ENCODE measurements at regions not wholly inside any gene's neighbourhood (a gene's known extent, or its start where the extent isn't known, plus 50 kb on each side); places are given as distances from the start of the nearest gene placed in this dataset.
A peak's percentile ranks its signal among the peaks of the same experiment; 100 is the strongest.

- DNase-seq (ENCODE audit: low read depth, low spot score): no peak
- Mint-ChIP-seq H3K4me3 (no peak overlapping the region), H3K27me3 (ENCODE audit: low read depth) (peaks cover 3% of the 10 kb centered on the region), H3K4me1 (peaks cover 15% of the 10 kb centered on the region), H3K27ac (ENCODE audit: unreplicated experiment) (no peak overlapping the region), H3K9me3 (no peaks in the 10 kb centered on the region), H3K36me3 (ENCODE audit: low read depth) (no peaks in the 10 kb centered on the region)
- no peak for TF ChIP-seq CTCF (conservative IDR thresholded peaks at IDR 0.05)
These were observed 421.1 kb downstream of the GLRX3 start for GRCh38 chr10:130557181-130557845.

GRCh38 chr10:130558746-130559546, 422.8 kb downstream of the GLRX3 start:
- Mint-ChIP-seq H3K36me3 (ENCODE audit: low read depth) (no peaks in the 10 kb centered on the region), H3K9me3 (no peaks in the 10 kb centered on the region), H3K27ac (ENCODE audit: unreplicated experiment) (no peak overlapping the region), H3K4me1 (peaks cover 15% of the 10 kb centered on the region), H3K27me3 (ENCODE audit: low read depth) (peaks cover 7% of the 10 kb centered on the region), H3K4me3 (no peak overlapping the region)
- DNase-seq (ENCODE audit: low read depth, low spot score): no peak
- no peak for TF ChIP-seq CTCF (conservative IDR thresholded peaks at IDR 0.05)

GRCh38 chr10:130559547-130559880, 423.3 kb downstream of the GLRX3 start:
- H3K9me3 Mint-ChIP-seq: no peaks in the 10 kb centered on the region
- DNase-seq (ENCODE audit: low read depth, low spot score): no peak
- no peaks in the 10 kb centered on the region for H3K36me3 Mint-ChIP-seq (ENCODE audit: low read depth)
- H3K4me1 Mint-ChIP-seq: peaks cover 15% of the 10 kb centered on the region
- H3K27ac Mint-ChIP-seq (ENCODE audit: unreplicated experiment): no peak overlapping the region
- no peak for TF ChIP-seq CTCF (conservative IDR thresholded peaks at IDR 0.05)
- peaks cover 12% of the 10 kb centered on the region for H3K27me3 Mint-ChIP-seq (ENCODE audit: low read depth)
- no peak overlapping the region for H3K4me3 Mint-ChIP-seq

- Mint-ChIP-seq H3K27me3 (ENCODE audit: low read depth) (peaks cover 12% of the 10 kb centered on the region), H3K36me3 (ENCODE audit: low read depth) (no peaks in the 10 kb centered on the region), H3K4me1 (peaks cover 15% of the 10 kb centered on the region), H3K4me3 (no peak overlapping the region), H3K27ac (ENCODE audit: unreplicated experiment) (peak overlapping the region; percentile 62), H3K9me3 (no peaks in the 10 kb centered on the region)
- no peak for DNase-seq (ENCODE audit: low read depth, low spot score)
- TF ChIP-seq CTCF (conservative IDR thresholded peaks at IDR 0.05): no peak
These were observed 423.9 kb downstream of the GLRX3 start for GRCh38 chr10:130560116-130560515.

- TF ChIP-seq CTCF (conservative IDR thresholded peaks at IDR 0.05): no peak
- peaks cover 9% of the 10 kb centered on the region for H3K27me3 Mint-ChIP-seq (ENCODE audit: low read depth)
- peaks cover 15% of the 10 kb centered on the region for H3K4me1 Mint-ChIP-seq
- DNase-seq (ENCODE audit: low read depth, low spot score): no peak
- H3K36me3 Mint-ChIP-seq (ENCODE audit: low read depth): no peaks in the 10 kb centered on the region
- H3K9me3 Mint-ChIP-seq: no peaks in the 10 kb centered on the region
- no peak overlapping the region for H3K4me3 Mint-ChIP-seq
- H3K27ac Mint-ChIP-seq (ENCODE audit: unreplicated experiment): no peak overlapping the region
These were observed 424.4 kb downstream of the GLRX3 start for GRCh38 chr10:130560573-130560972.

Measured in neural crest cell (in vitro differentiated cells).